Stimulated activated naive B cell treated with anti-CD40 and anti-IgM and Interleukin-4, amounts not matched to agents 10 μg/mL and 1 μg/mL and 100 μg/mL, for 72 hours (primary cell): ENCODE measurements at regions not wholly inside any gene's neighbourhood (a gene's known extent, or its start where the extent isn't known, plus 50 kb on each side); places are given as distances from the start of the nearest gene placed in this dataset.
"Not testable (repeated sequence)": the region's sequence is repeated elsewhere in the genome, so short reads cannot be mapped to it uniquely, and the experiment has no call there.

ENCODE experiments used
- ATAC-seq, 2 donors: fragments of 150-1000 bp; cut with Tn5 transposase; replicated peaks; 2 replicates each; pipeline ENCODE4 v1.10.0; 2021; ENCODE audit warnings: moderate library complexity in 1 of 2
- DNase-seq: peaks from one replicate; pipeline ENCODE4 v3.0.0; 2021
- H3K27ac Mint-ChIP-seq: one replicate; pipeline ENCODE4 v1.8.0; 2022; ENCODE audit warnings: mild to moderate bottlenecking, mixed read lengths
- H3K27me3 Mint-ChIP-seq, 2 donors: one replicate each; pipeline ENCODE4 v1.8.0; 2022; ENCODE audit warnings: mixed read lengths in 2 of 2
- H3K36me3 Mint-ChIP-seq, 2 donors: one replicate each; pipeline ENCODE4 v1.8.0; 2022; ENCODE audit warnings: mixed read lengths in 2 of 2, mild to moderate bottlenecking in 1 of 2
- H3K4me1 Mint-ChIP-seq, 2 donors: one replicate each; pipeline ENCODE4 v1.8.0; 2022; ENCODE audit warnings: mixed read lengths in 2 of 2, mild to moderate bottlenecking in 1 of 2
- H3K4me3 Mint-ChIP-seq, 2 donors: one replicate each; pipeline ENCODE4 v1.8.0; 2022; ENCODE audit warnings: mild to moderate bottlenecking in 2 of 2, mixed read lengths in 2 of 2, moderate library complexity in 1 of 2
- H3K9me3 Mint-ChIP-seq, 2 donors: one replicate each; pipeline ENCODE4 v1.8.0; 2022; ENCODE audit warnings: mixed read lengths in 2 of 2, mild to moderate bottlenecking in 1 of 2

DNA sequence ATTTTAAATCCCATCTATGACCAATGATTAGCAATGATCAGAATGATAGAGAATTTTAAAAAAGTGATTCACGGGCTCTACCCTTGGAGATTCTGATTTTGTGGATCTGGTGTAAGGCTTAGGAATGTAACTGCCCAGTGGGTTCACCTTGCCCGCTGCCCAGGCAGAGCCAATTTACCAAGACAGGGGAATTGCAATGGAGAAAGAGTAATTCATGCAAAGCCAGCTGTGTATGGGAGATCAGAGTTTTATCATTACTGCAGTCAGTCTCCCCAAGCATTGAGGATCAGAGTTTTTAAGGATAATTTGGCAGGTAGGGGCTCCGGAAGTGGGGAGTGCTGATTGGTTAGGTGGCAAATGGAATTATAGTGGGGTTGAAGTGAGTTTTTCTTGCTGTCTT is 480.6 kb downstream of the ATP23 start:
- no peak overlapping the region for H3K4me3 Mint-ChIP-seq
- H3K9me3 Mint-ChIP-seq = no peaks in the 10 kb centered on the region
- no peak overlapping the region for H3K27ac Mint-ChIP-seq
- H3K4me1 Mint-ChIP-seq = no peaks in the 10 kb centered on the region
- DNase-seq = no peak
- no peak for ATAC-seq
- no peaks in the 10 kb centered on the region for H3K36me3 Mint-ChIP-seq
- H3K27me3 Mint-ChIP-seq = peaks cover 0 to 9% of the 10 kb centered on the region in 2 donors

- Mint-ChIP-seq H3K4me3 (no peak overlapping the region), H3K27ac (no peak overlapping the region), H3K27me3 (peaks cover 0 to 14% of the 10 kb centered on the region in 2 donors), H3K36me3 (no peaks in the 10 kb centered on the region), H3K9me3 (no peaks in the 10 kb centered on the region), H3K4me1 (no peaks in the 10 kb centered on the region)
- DNase-seq (no peak), ATAC-seq (no peak)
Measured at GRCh38 chr12:58424735-58425392, 483.5 kb downstream of the ATP23 start.

GRCh38 chr12:58425481-58426392 is 484.4 kb downstream of the ATP23 start:
- no peaks in the 10 kb centered on the region for H3K9me3 Mint-ChIP-seq
- no peak overlapping the region for H3K4me3 Mint-ChIP-seq
- no peaks in the 10 kb centered on the region for H3K4me1 Mint-ChIP-seq
- peaks cover 0 to 14% of the 10 kb centered on the region in 2 donors for H3K27me3 Mint-ChIP-seq
- DNase-seq (no peak), ATAC-seq (peak in 1 of 2 donors; percentile 33)
- no peak overlapping the region for H3K27ac Mint-ChIP-seq
- no peaks in the 10 kb centered on the region for H3K36me3 Mint-ChIP-seq

- H3K27me3 Mint-ChIP-seq = peaks cover 0 to 14% of the 10 kb centered on the region in 2 donors
- not testable (repeated sequence) for H3K27ac Mint-ChIP-seq, H3K36me3 Mint-ChIP-seq, ATAC-seq, H3K9me3 Mint-ChIP-seq, H3K4me1 Mint-ChIP-seq, H3K4me3 Mint-ChIP-seq, DNase-seq
Measured at GRCh38 chr12:58426437-58426836, 485.1 kb downstream of the ATP23 start.

GRCh38 chr12:58433959-58434358 is 486.3 kb downstream of the LRIG3 start:
- no peaks in the 10 kb centered on the region for H3K36me3 Mint-ChIP-seq
- no peak overlapping the region for H3K27ac Mint-ChIP-seq
- peaks cover 0 to under 1% of the 10 kb centered on the region in 2 donors for H3K27me3 Mint-ChIP-seq
- no peaks in the 10 kb centered on the region for H3K4me1 Mint-ChIP-seq
- ATAC-seq (no peak), DNase-seq (no peak)
- H3K9me3 Mint-ChIP-seq = no peaks in the 10 kb centered on the region
- no peak overlapping the region for H3K4me3 Mint-ChIP-seq

- Mint-ChIP-seq H3K27ac (no peak overlapping the region), H3K36me3 (no peaks in the 10 kb centered on the region), H3K9me3 (no peaks in the 10 kb centered on the region), H3K4me1 (no peaks in the 10 kb centered on the region), H3K4me3 (no peak overlapping the region), H3K27me3 (peaks cover 3 to 4% of the 10 kb centered on the region in 2 donors)
- DNase-seq (no peak), ATAC-seq (no peak)
Measured at GRCh38 chr12:58434726-58435125, 485.6 kb downstream of the LRIG3 start.

GRCh38 chr12:58435647-58436046 is 484.7 kb downstream of the LRIG3 start:
- DNase-seq = no peak

GRCh38 chr12:58441483-58441882 is 478.8 kb downstream of the LRIG3 start:
- peaks cover 4 to 6% of the 10 kb centered on the region in 2 donors for H3K27me3 Mint-ChIP-seq
- H3K27ac Mint-ChIP-seq = no peak overlapping the region
- no peak for DNase-seq
- H3K36me3 Mint-ChIP-seq = no peaks in the 10 kb centered on the region
- H3K4me3 Mint-ChIP-seq = no peak overlapping the region
- H3K4me1 Mint-ChIP-seq = no peaks in the 10 kb centered on the region
- H3K9me3 Mint-ChIP-seq = peaks cover 0 to 2% of the 10 kb centered on the region in 2 donors
- ATAC-seq = no peak

More at GRCh38 chr12:58435647-58436046, 484.7 kb downstream of the LRIG3 start:
- ATAC-seq = no peak
- H3K27ac Mint-ChIP-seq = no peak overlapping the region
- H3K9me3 Mint-ChIP-seq = no peaks in the 10 kb centered on the region
- H3K4me1 Mint-ChIP-seq = no peaks in the 10 kb centered on the region
- no peaks in the 10 kb centered on the region for H3K36me3 Mint-ChIP-seq
- no peak overlapping the region for H3K4me3 Mint-ChIP-seq
- peaks cover 4 to 6% of the 10 kb centered on the region in 2 donors for H3K27me3 Mint-ChIP-seq

DNA sequence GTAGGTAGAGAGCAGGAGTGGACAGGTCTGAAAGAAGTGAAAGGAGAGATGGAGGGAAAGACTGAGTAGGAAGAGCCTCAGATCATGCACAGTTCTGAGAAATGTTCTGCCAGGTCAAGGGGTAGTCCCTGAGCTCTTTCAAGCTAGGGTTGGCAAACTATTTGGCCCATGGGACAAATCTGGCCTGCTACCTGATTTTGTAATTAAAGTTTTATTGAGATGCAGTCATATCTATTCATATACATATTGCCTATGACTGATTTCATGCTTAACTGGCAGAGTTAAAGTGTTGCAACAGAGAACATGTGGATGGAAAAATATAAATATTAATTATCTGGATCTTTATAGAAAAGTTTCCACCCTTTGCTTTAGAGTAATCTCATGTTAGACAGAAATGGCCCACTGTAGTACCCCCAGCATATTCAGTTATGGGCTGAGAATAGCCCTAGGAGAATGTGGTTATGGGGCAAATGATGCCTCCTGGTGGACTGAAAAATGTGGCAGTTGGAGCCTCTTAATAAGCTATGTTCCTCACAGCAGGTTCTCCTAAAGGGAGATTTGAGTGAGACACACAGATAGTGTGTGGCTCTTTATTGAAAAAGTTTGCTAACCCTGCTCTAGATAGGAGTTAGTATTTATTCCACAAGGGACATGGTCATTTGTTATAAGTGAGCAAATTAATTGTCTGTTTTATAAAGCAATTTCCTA is 476.9 kb downstream of the LRIG3 start:
- Mint-ChIP-seq H3K4me3 (no peak overlapping the region), H3K27ac (no peak overlapping the region), H3K36me3 (no peaks in the 10 kb centered on the region), H3K27me3 (peaks cover 4 to 11% of the 10 kb centered on the region in 2 donors), H3K9me3 (peaks cover 0 to 2% of the 10 kb centered on the region in 2 donors), H3K4me1 (no peaks in the 10 kb centered on the region)
- ATAC-seq = no peak
- no peak for DNase-seq

DNA sequence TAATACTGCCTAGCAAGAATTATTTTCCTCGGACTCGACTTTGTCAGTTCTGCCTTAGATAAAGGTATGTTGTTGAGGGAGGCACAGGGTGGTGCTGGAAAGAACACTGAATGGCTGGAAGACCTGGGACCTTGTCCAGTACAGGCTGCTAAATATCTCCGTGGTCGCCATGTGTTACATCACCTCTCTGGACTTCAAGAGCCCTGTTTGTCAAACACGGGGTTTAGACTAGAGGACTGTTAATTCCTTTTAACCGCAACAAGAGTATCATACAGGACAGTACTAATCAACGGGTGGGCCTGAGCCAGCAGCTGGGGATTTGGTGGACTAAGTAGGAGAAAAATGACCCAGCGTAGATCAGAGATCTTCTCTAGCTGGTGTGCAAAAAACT is 476.3 kb downstream of the LRIG3 start:
- Mint-ChIP-seq H3K9me3 (peaks cover 0 to 2% of the 10 kb centered on the region in 2 donors), H3K4me1 (no peaks in the 10 kb centered on the region), H3K27ac (no peak overlapping the region), H3K4me3 (no peak overlapping the region), H3K27me3 (peaks cover 4 to 11% of the 10 kb centered on the region in 2 donors), H3K36me3 (no peaks in the 10 kb centered on the region)
- ATAC-seq (no peak), DNase-seq (no peak)

GRCh38 chr12:58450868-58451482 is 469.3 kb downstream of the LRIG3 start:
- no peak for ATAC-seq
- Mint-ChIP-seq H3K9me3 (peaks cover 0 to 2% of the 10 kb centered on the region in 2 donors), H3K4me3 (no peak overlapping the region), H3K27me3 (peaks cover 0 to 6% of the 10 kb centered on the region in 2 donors), H3K4me1 (no peaks in the 10 kb centered on the region), H3K36me3 (no peaks in the 10 kb centered on the region), H3K27ac (no peak overlapping the region)
- DNase-seq = no peak

DNA sequence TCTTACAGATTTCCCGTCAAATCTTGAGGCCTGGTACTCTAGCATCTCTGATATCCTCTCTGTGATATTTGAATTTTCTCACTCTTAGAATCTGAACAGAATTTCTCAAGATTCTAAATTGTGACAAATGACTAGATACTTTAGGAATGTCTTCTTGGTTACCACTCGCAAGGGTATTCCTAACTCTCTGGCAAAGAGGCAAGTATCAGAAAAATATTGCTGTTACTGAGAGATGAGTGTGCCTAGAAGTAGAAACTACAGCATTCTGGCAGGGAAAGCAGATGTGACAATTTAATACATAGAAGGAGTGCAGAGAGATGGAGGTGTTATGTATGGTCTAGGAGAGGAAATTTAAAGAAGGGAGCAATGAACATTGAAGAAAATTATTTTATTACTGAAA is 467.8 kb downstream of the LRIG3 start:
- no peak overlapping the region for H3K4me3 Mint-ChIP-seq
- H3K27me3 Mint-ChIP-seq = peaks cover 0 to 3% of the 10 kb centered on the region in 2 donors
- H3K36me3 Mint-ChIP-seq = no peaks in the 10 kb centered on the region
- H3K4me1 Mint-ChIP-seq = no peaks in the 10 kb centered on the region
- H3K9me3 Mint-ChIP-seq = peaks cover 0 to 2% of the 10 kb centered on the region in 2 donors
- no peak overlapping the region for H3K27ac Mint-ChIP-seq
- DNase-seq (no peak), ATAC-seq (no peak)

DNA sequence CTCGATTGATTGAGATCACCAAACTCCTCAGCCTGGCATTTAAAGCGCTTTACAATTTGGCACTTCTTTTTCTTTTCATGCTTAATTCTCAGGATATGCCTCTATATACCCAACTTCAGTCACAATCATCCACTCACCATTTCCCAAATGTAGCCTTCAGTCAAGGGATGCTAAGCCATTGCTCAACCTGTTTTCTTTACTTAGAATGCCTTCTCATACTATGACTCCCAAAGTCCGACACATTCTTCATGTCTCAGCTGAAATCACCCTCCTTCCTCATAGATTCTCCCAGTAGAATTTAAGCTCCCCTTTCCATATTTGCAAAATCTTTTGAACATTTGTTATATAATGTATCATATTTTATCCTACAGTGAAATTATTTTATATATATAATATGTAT is 467.0 kb downstream of the LRIG3 start:
- H3K9me3 Mint-ChIP-seq = peaks cover 0 to 2% of the 10 kb centered on the region in 2 donors

DNA sequence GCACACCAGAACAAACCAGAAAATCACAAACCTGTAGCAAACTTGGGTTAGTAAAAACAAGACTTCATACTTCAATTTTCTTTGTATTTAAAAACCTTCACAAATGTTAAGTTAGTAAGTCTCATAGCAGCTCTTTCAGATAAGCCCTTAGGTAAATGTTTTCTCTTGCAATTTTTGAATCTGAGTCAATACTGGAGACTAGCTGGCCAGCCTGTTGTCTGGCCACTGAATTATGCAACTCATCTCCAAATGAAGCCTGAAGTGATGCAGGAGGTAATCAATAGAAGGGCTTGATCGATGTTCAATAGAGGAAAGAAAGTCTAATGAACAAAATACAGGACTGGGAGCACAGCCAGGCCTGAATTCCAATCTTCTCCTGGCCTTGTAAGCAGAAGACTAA is 465.2 kb downstream of the LRIG3 start:
- Mint-ChIP-seq H3K4me1 (no peaks in the 10 kb centered on the region), H3K9me3 (peaks cover 0 to 2% of the 10 kb centered on the region in 2 donors), H3K27me3 (no peaks in the 10 kb centered on the region), H3K4me3 (no peak overlapping the region), H3K27ac (no peak overlapping the region), H3K36me3 (no peaks in the 10 kb centered on the region)
- no peak for ATAC-seq
- DNase-seq = no peak

More for the DNA sequence above, 467.0 kb downstream of the LRIG3 start:
- no peaks in the 10 kb centered on the region for H3K27me3 Mint-ChIP-seq
- no peak overlapping the region for H3K27ac Mint-ChIP-seq
- H3K4me1 Mint-ChIP-seq = no peaks in the 10 kb centered on the region
- no peak overlapping the region for H3K4me3 Mint-ChIP-seq
- no peak for ATAC-seq
- no peaks in the 10 kb centered on the region for H3K36me3 Mint-ChIP-seq
- no peak for DNase-seq
